RWPE2 (cell line): ENCODE measurements at regions not wholly inside any gene's neighbourhood (a gene's known extent, or its start where the extent isn't known, plus 50 kb on each side); places are given as distances from the start of the nearest gene placed in this dataset.

Experiments
- ATAC-seq: fragments of 200-7000 bp; cut with Tn5 transposase; 3 replicates; pipeline ENCODE4 v1.9.1; 2021; ENCODE audit warnings: low read depth
- DNase-seq: peaks from one replicate; pipeline ENCODE4 v3.0.0-alpha.2; 2020; ENCODE audit warnings: low spot score
- H3K27ac ChIP-seq: fragments of 450-650 bp; 2 replicates; pipeline ENCODE4 v1.5.1; 2017; ENCODE audit warnings: mild to moderate bottlenecking; ENCODE audit not compliant: poor library complexity, severe bottlenecking
- H3K27me3 ChIP-seq: fragments of 250-450 bp; sonication (Bioruptor Pico); 2 replicates; pipeline ENCODE4 v1.5.1; 2021; ENCODE audit warnings: mild to moderate bottlenecking, moderate library complexity; ENCODE audit not compliant: insufficient read depth, poor library complexity, severe bottlenecking
- H3K36me3 ChIP-seq: fragments of 250-450 bp; sonication (Bioruptor Pico); 2 replicates; pipeline ENCODE4 v1.5.1; 2020; ENCODE audit warnings: low read depth, mild to moderate bottlenecking, moderate library complexity
- H3K4me1 ChIP-seq: fragments of 250-450 bp; sonication (Bioruptor Pico); 2 replicates; pipeline ENCODE4 v1.5.1; 2021; ENCODE audit warnings: mild to moderate bottlenecking, moderate library complexity; ENCODE audit not compliant: insufficient read depth, poor library complexity, severe bottlenecking
- H3K4me3 ChIP-seq: fragments of 250-450 bp; sonication (Bioruptor Pico); 2 replicates; pipeline ENCODE4 v1.5.1; 2021; ENCODE audit warnings: mild to moderate bottlenecking, moderate library complexity; ENCODE audit not compliant: severe bottlenecking
- H3K9me3 ChIP-seq: fragments of 250-450 bp; sonication (Bioruptor Pico); 2 replicates; pipeline ENCODE4 v1.5.1; 2021; ENCODE audit warnings: mild to moderate bottlenecking, moderate library complexity; ENCODE audit not compliant: severe bottlenecking
- TF ChIP-seq, protein P1 (sequence below): fragments of 450-650 bp; IDR thresholded peaks from one replicate; pipeline ENCODE4 v1.5.1; 2017; ENCODE audit warnings: mild to moderate bottlenecking, moderate library complexity; ENCODE audit not compliant: poor library complexity, severe bottlenecking

DNA sequence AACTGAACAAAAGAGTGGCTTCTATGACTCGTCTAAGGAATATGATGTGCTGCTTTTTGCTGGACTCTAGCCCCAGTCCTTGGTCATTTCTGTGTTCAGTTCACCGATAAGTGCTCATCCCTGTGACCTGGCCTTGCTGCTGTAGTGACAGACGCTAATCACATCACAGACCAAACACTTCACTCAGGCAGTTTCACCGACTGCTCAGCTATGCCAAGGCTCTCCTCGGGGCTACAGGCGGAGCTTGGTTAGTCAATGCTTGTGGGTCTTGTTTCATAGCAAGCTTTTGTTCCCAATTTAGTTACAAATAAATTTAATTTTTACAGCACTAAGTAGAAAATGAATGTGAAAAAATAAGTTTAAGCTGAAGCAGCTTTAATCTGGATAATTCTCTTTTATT, 190.8 kb upstream of the PRKCQ start:
- Histone ChIP-seq H3K4me3 (no peak overlapping the region), H3K27ac (no peak overlapping the region), H3K27me3 (no peaks in the 10 kb centered on the region), H3K9me3 (no peaks in the 10 kb centered on the region), H3K4me1 (no peaks in the 10 kb centered on the region), H3K36me3 (no peaks in the 10 kb centered on the region)
- 0 out of 3 replicates have a peak, but pooled peaks have one; percentile 41 for ATAC-seq
- TF ChIP-seq, protein P1, sequence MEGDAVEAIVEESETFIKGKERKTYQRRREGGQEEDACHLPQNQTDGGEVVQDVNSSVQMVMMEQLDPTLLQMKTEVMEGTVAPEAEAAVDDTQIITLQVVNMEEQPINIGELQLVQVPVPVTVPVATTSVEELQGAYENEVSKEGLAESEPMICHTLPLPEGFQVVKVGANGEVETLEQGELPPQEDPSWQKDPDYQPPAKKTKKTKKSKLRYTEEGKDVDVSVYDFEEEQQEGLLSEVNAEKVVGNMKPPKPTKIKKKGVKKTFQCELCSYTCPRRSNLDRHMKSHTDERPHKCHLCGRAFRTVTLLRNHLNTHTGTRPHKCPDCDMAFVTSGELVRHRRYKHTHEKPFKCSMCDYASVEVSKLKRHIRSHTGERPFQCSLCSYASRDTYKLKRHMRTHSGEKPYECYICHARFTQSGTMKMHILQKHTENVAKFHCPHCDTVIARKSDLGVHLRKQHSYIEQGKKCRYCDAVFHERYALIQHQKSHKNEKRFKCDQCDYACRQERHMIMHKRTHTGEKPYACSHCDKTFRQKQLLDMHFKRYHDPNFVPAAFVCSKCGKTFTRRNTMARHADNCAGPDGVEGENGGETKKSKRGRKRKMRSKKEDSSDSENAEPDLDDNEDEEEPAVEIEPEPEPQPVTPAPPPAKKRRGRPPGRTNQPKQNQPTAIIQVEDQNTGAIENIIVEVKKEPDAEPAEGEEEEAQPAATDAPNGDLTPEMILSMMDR = no peak
- DNase-seq = no peak

DNA sequence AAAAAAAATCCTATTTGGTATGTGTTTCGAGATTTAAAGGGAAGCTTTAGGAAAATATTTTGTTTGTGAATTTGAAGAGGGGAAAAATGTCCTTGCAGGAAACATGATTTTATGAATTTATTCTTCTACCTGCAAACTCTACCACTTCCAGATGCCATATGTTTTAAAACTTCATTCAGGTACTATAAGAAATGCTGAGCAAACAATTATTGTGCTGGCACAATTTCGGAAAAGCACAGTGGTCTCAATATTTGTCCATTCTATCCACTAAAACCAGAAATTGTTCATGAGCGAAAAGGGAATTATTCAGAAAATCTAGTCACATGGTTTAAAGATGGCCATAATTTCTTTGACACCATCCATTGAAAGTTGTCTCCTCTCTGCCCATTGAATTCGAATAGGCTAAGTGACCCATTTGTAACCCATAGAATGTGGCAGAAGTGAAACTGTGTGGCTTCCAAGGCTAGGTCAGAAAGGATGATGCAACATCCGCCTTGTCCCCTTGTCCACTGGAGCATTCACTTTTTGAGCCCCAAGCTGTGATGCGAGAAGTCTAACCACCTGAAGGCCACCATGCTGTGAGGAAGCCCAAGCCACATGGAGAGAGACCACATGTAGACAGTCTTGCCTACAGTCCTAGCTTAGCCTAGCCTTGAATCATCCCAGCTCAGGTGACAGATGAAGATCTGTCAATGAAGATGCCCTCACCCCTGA, 189.8 kb upstream of the PRKCQ start:
- Histone ChIP-seq H3K4me1 (no peaks in the 10 kb centered on the region), H3K9me3 (no peaks in the 10 kb centered on the region), H3K4me3 (no peak overlapping the region), H3K27me3 (no peaks in the 10 kb centered on the region), H3K27ac (no peak overlapping the region), H3K36me3 (no peaks in the 10 kb centered on the region)
- TF ChIP-seq, protein P1 = no peak
- DNase-seq = no peak
- no peak for ATAC-seq

DNA sequence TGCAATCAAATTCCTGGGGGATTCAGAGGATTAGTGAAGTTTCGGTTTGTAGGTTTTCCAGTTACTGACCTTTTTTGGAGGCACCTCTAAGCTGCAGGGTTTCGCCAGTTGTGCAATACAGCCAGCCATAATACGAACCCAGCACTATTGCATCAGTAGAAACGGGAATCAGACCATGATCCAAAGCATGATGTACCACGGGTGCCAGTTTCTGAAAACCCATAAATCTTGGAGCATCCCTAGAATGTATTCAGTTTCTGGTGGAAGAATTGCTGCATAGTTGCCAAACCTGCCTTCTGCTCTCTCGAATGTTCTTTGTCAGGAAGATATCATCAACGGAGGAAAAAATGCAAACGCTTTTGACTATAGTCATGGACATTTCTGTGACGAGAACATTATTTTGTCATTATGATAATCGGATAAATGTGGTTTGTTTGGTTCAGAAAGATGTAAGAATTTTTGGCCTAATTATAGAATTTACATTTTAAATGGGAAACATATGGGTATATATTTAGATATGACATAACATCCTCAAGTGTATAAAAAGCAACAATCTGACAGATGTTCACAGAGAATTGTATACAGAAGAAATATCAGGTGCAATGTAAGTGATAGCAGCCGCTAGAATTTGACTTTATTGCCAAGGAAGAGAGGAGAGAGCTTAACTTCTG, 186.2 kb upstream of the PRKCQ start:
- DNase-seq = no peak
- TF ChIP-seq, protein P1 = no peak
- no peaks in the 10 kb centered on the region for H3K36me3 ChIP-seq
- no peak for ATAC-seq
- H3K27me3 ChIP-seq = no peaks in the 10 kb centered on the region
- H3K27ac ChIP-seq = no peak overlapping the region
- no peak overlapping the region for H3K4me3 ChIP-seq
- H3K4me1 ChIP-seq = no peaks in the 10 kb centered on the region
- H3K9me3 ChIP-seq = no peaks in the 10 kb centered on the region

DNA sequence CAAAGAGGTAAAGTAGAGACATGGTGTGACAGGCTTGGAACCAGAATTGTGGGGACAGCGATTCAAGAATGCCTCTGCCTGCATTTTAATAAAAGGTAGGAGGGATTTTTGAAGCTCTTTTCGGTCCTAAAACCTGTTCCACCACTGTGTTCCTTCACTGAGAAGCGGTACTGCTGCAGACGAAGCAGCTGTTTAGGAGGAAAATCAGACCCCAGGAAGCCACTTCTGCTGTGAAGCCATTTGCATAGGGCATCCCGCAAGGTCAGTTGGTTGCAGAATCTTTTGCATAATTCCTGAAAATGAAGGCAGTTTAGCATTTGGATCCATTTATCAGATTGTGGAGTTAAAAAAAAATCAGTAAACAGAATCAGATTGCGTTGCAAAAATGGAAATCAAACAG, 183.3 kb upstream of the PRKCQ start:
- no peak for ATAC-seq
- no peak for DNase-seq
- Histone ChIP-seq H3K4me1 (no peaks in the 10 kb centered on the region), H3K27me3 (no peaks in the 10 kb centered on the region), H3K4me3 (no peak overlapping the region), H3K27ac (no peak overlapping the region), H3K36me3 (no peaks in the 10 kb centered on the region), H3K9me3 (no peaks in the 10 kb centered on the region)
- TF ChIP-seq, protein P1 = no peak

DNA sequence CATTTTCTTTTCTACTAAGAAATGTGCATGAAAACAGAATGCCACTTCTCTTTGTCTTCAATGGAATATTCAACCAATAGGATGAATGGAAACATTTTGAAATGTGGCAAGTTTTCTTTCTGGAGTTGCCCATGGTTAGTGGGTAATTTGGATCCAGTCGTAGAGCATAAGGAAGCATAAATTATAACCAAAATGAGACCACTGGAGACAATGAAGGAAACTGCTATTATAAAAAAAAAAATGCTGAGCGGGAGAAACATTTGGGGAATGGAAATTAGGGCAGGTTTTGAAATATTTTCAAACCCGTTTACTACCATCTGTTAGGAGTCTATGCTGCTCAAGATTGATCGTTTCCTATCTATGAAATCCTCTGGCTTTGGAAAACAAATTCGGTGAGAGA, 182.9 kb upstream of the PRKCQ start:
- ATAC-seq = no peak

More for the DNA sequence above, 182.9 kb upstream of the PRKCQ start:
- Histone ChIP-seq H3K4me3 (no peak overlapping the region), H3K27me3 (no peaks in the 10 kb centered on the region), H3K36me3 (no peaks in the 10 kb centered on the region), H3K9me3 (no peaks in the 10 kb centered on the region), H3K4me1 (no peaks in the 10 kb centered on the region), H3K27ac (no peak overlapping the region)
- no peak for DNase-seq
- TF ChIP-seq, protein P1 = no peak
